Activated T-cell treated with anti-CD3 and anti-CD28 coated beads, Interleukin-2, amount 50 U/mL, for 4 hours (primary cell): ENCODE measurements at regions not wholly inside any gene's neighbourhood (a gene's known extent, or its start where the extent isn't known, plus 50 kb on each side); places are given as distances from the start of the nearest gene placed in this dataset.

Source experiments
- ATAC-seq, 2 donors: fragments of 200-7000 bp; cut with Tn5 transposase; one replicate each; pipeline ENCODE4 v1.10.0; 2021
- DNase-seq: peaks from one replicate; pipeline ENCODE4 v3.0.0-alpha.2; 2020
- H3K27me3 Mint-ChIP-seq: one replicate; pipeline ENCODE4 v1.8.0; 2021; ENCODE audit warnings: low read depth, mixed read lengths
- H3K36me3 Mint-ChIP-seq: one replicate; pipeline ENCODE4 v1.8.0; 2022; ENCODE audit warnings: mixed read lengths; ENCODE audit not compliant: insufficient read depth
- H3K4me1 Mint-ChIP-seq: one replicate; pipeline ENCODE4 v1.8.0; 2021; ENCODE audit warnings: low read depth, mixed read lengths
- H3K4me3 Mint-ChIP-seq: one replicate; pipeline ENCODE4 v1.8.0; 2021; ENCODE audit warnings: mild to moderate bottlenecking, moderate library complexity, mixed read lengths
- H3K9me3 Mint-ChIP-seq: one replicate; pipeline ENCODE4 v1.8.0; 2021; ENCODE audit warnings: mixed read lengths

- Mint-ChIP-seq H3K36me3 (no peaks in the 10 kb centered on the region), H3K9me3 (peaks cover 8% of the 10 kb centered on the region), H3K27me3 (peaks cover 3% of the 10 kb centered on the region), H3K4me1 (no peaks in the 10 kb centered on the region), H3K4me3 (no peak overlapping the region)
- ATAC-seq (no peak), DNase-seq (no peak)
Measured at GRCh38 chr16:55120408-55120807, 189.7 kb downstream of the IRX5 start.

GRCh38 chr16:55120826-55121225, 190.2 kb downstream of the IRX5 start:
- Mint-ChIP-seq H3K36me3 (no peaks in the 10 kb centered on the region), H3K4me3 (no peak overlapping the region), H3K27me3 (peaks cover 3% of the 10 kb centered on the region), H3K9me3 (peaks cover 8% of the 10 kb centered on the region), H3K4me1 (no peaks in the 10 kb centered on the region)
- DNase-seq (no peak), ATAC-seq (no peak)

GRCh38 chr16:55123652-55124051, 193.0 kb downstream of the IRX5 start:
- no peaks in the 10 kb centered on the region for H3K4me1 Mint-ChIP-seq
- no peaks in the 10 kb centered on the region for H3K27me3 Mint-ChIP-seq
- peaks cover 8% of the 10 kb centered on the region for H3K9me3 Mint-ChIP-seq
- no peaks in the 10 kb centered on the region for H3K36me3 Mint-ChIP-seq
- no peak overlapping the region for H3K4me3 Mint-ChIP-seq
- DNase-seq (no peak), ATAC-seq (no peak)

- ATAC-seq (no peak), DNase-seq (no peak)
- Mint-ChIP-seq H3K27me3 (no peaks in the 10 kb centered on the region), H3K4me1 (no peaks in the 10 kb centered on the region), H3K36me3 (no peaks in the 10 kb centered on the region), H3K9me3 (peaks cover 8% of the 10 kb centered on the region), H3K4me3 (no peak overlapping the region)
Measured at GRCh38 chr16:55125818-55126385, 195.2 kb downstream of the IRX5 start.

DNA sequence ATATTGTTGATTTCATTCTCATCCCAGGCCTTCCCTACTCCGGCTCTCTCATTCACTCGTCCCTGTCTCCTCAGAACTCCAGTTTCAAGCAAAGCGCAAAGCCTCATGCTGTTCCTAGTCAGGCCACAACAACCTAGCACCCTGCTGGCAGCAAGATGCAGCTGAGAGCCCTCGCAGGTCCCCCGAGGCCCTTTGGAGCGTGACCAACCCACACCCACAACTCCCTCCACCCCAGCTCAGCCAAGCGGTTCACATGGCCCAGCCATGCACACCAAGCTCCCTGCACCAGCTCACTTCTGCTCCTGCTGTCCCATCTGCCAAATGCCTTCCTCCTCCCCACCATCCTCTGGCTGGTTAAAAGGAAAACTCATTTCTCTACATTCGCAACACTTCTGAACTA, 195.8 kb downstream of the IRX5 start:
- no peak overlapping the region for H3K4me3 Mint-ChIP-seq
- H3K4me1 Mint-ChIP-seq: no peaks in the 10 kb centered on the region
- H3K36me3 Mint-ChIP-seq: no peaks in the 10 kb centered on the region
- DNase-seq: no peak
- peaks cover 8% of the 10 kb centered on the region for H3K9me3 Mint-ChIP-seq
- H3K27me3 Mint-ChIP-seq: no peaks in the 10 kb centered on the region
- ATAC-seq: no peak

GRCh38 chr16:55130456-55130855, 193.5 kb upstream of the IRX6 start:
- H3K27me3 Mint-ChIP-seq: no peaks in the 10 kb centered on the region
- no peaks in the 10 kb centered on the region for H3K4me1 Mint-ChIP-seq
- no peaks in the 10 kb centered on the region for H3K36me3 Mint-ChIP-seq
- no peaks in the 10 kb centered on the region for H3K9me3 Mint-ChIP-seq
- DNase-seq: no peak
- H3K4me3 Mint-ChIP-seq: no peak overlapping the region
- ATAC-seq: no peak

GRCh38 chr16:55130911-55131310, 193.1 kb upstream of the IRX6 start:
- Mint-ChIP-seq H3K36me3 (no peaks in the 10 kb centered on the region), H3K27me3 (no peaks in the 10 kb centered on the region), H3K9me3 (no peaks in the 10 kb centered on the region), H3K4me3 (no peak overlapping the region), H3K4me1 (no peaks in the 10 kb centered on the region)
- DNase-seq (no peak), ATAC-seq (no peak)

DNA sequence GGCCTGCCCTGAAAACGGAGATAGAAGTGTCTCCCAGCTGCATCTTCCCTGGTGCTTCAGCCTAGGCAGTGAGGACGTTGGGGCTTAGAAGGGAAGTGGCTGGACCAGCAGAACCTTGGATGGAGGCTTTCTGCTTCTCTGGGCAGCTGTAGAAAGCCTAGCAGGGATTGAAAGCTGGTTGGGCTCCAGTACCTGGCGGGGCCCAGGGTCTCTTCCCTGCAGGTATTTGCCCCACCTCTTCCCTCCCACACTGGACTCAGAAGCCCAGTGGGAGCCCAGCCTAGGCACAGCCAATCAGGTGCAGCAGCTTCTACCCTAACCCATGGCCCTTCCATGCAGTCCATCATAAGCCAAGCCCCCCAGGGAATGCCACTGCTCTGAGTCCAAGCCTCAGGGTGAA, 190.3 kb upstream of the IRX6 start:
- no peaks in the 10 kb centered on the region for H3K27me3 Mint-ChIP-seq
- ATAC-seq (no peak), DNase-seq (no peak)
- no peaks in the 10 kb centered on the region for H3K9me3 Mint-ChIP-seq
- H3K36me3 Mint-ChIP-seq: no peaks in the 10 kb centered on the region
- H3K4me3 Mint-ChIP-seq: no peak overlapping the region
- no peaks in the 10 kb centered on the region for H3K4me1 Mint-ChIP-seq

GRCh38 chr16:55136356-55137150, 187.4 kb upstream of the IRX6 start:
- Mint-ChIP-seq H3K4me3 (no peak overlapping the region), H3K9me3 (no peaks in the 10 kb centered on the region), H3K27me3 (no peaks in the 10 kb centered on the region), H3K36me3 (no peaks in the 10 kb centered on the region), H3K4me1 (no peaks in the 10 kb centered on the region)
- no peak for ATAC-seq
- no peak for DNase-seq

- no peaks in the 10 kb centered on the region for H3K4me1 Mint-ChIP-seq
- H3K9me3 Mint-ChIP-seq: no peaks in the 10 kb centered on the region
Measured at GRCh38 chr16:55138298-55138697, 185.7 kb upstream of the IRX6 start.

DNA sequence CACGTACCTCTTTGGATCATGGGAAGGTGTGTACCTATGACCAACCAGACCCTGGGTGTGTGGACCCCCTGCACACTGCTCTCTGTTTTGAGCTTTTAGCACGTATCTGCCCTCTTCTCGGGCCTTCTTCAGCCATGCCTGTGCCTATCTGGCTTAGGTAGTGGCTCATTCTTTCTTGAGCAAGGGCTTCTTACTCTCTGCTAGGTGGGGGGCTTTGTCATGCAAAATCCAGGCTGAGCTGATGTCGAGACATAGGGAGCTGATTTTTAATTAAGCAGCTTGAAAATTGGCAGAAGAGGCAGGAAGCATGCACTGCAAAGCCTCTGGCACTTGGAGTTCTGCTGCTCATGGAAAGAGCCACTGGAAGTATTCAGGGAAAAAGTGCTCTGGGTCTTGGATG, 181.6 kb upstream of the IRX6 start:
- Mint-ChIP-seq H3K36me3 (no peaks in the 10 kb centered on the region), H3K4me3 (no peak overlapping the region), H3K27me3 (no peaks in the 10 kb centered on the region), H3K4me1 (no peaks in the 10 kb centered on the region), H3K9me3 (no peaks in the 10 kb centered on the region)
- DNase-seq: no peak
- no peak for ATAC-seq

More at GRCh38 chr16:55138298-55138697, 185.7 kb upstream of the IRX6 start:
- Mint-ChIP-seq H3K27me3 (no peaks in the 10 kb centered on the region), H3K36me3 (no peaks in the 10 kb centered on the region), H3K4me3 (no peak overlapping the region)
- ATAC-seq (no peak), DNase-seq (no peak)

DNA sequence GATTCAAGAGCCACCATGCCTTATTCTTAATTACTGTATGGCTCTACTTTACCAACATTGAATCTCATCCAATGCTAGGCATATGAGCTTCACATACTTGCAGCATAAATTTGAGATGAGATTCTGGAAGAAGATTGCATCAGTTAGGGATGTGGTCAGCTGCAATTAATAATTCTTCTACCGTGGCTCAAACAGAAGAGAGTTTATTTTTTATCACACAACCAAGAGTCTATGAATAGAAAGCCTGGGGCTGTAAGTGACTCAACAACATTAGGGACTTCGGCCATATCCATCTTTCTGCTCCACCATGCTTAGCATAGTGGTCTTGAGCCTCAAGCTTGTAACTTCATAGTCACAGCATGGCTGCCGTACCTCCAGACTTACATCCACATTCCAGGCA, 179.4 kb upstream of the IRX6 start:
- H3K27me3 Mint-ChIP-seq: no peaks in the 10 kb centered on the region
- DNase-seq (no peak), ATAC-seq (no peak)
- no peaks in the 10 kb centered on the region for H3K4me1 Mint-ChIP-seq
- no peaks in the 10 kb centered on the region for H3K36me3 Mint-ChIP-seq
- H3K4me3 Mint-ChIP-seq: no peak overlapping the region
- H3K9me3 Mint-ChIP-seq: no peaks in the 10 kb centered on the region

- ATAC-seq (no peak), DNase-seq (no peak)
- H3K27me3 Mint-ChIP-seq: no peaks in the 10 kb centered on the region
Measured at GRCh38 chr16:55145771-55146603, 178.0 kb upstream of the IRX6 start.

GRCh38 chr16:55146966-55147365, 177.0 kb upstream of the IRX6 start:
- Mint-ChIP-seq H3K27me3 (no peaks in the 10 kb centered on the region), H3K9me3 (no peaks in the 10 kb centered on the region), H3K36me3 (no peaks in the 10 kb centered on the region), H3K4me1 (no peaks in the 10 kb centered on the region), H3K4me3 (no peak overlapping the region)
- DNase-seq (no peak), ATAC-seq (no peak)

More at GRCh38 chr16:55145771-55146603, 178.0 kb upstream of the IRX6 start:
- Mint-ChIP-seq H3K4me1 (no peaks in the 10 kb centered on the region), H3K9me3 (no peaks in the 10 kb centered on the region), H3K36me3 (no peaks in the 10 kb centered on the region), H3K4me3 (no peak overlapping the region)

- H3K9me3 Mint-ChIP-seq: no peaks in the 10 kb centered on the region
- no peaks in the 10 kb centered on the region for H3K27me3 Mint-ChIP-seq
- no peaks in the 10 kb centered on the region for H3K36me3 Mint-ChIP-seq
- no peaks in the 10 kb centered on the region for H3K4me1 Mint-ChIP-seq
- DNase-seq (no peak), ATAC-seq (no peak)
- no peak overlapping the region for H3K4me3 Mint-ChIP-seq
Measured at GRCh38 chr16:55147396-55147795, 176.6 kb upstream of the IRX6 start.
